ENCODE measurements at regions not wholly inside any gene's neighbourhood (a gene's known extent, or its start where the extent isn't known, plus 50 kb on each side); places are given as distances from the start of the nearest gene placed in this dataset.
"Not testable (repeated sequence)": the region's sequence is repeated elsewhere in the genome, so short reads cannot be mapped to it uniquely, and the experiment has no call there.

- Histone ChIP-seq H3K36me3 (no peaks in the 10 kb centered on the region), H4K20me1 (no peaks in the 10 kb centered on the region), H3K9me3 (replicated peaks in 1 of 11) (peaks cover 0 to 15% (median 0%) of the 10 kb centered on the region in 11 experiments; a peak in 3 of 22 replicates), H3K9ac (no peak overlapping the region), H3K27me3 (no peaks in the 10 kb centered on the region), H3K4me2 (no peak overlapping the region), H3K27ac (no peak overlapping the region), H3K4me3 (no peak overlapping the region), H3K4me1 (no peaks in the 10 kb centered on the region)
- no peak for TF ChIP-seq Cebpa-rat (IDR thresholded peaks at IDR 0.05)
Measured at GRCh38 chr5:105088961-105089360, 1526.4 kb upstream of the NUDT12 start.

GRCh38 chr5:105088102-105088501, 1525.5 kb upstream of the NUDT12 start:
- no peak overlapping the region for H3K4me3 ChIP-seq
- no peak overlapping the region for H3K4me2 ChIP-seq
- H4K20me1 ChIP-seq = no peaks in the 10 kb centered on the region
- peaks cover 0 to 15% (median 0%) of the 10 kb centered on the region in 11 experiments; a peak in 1 of 22 replicates for H3K9me3 ChIP-seq (replicated peaks in 1 of 11)
- H3K4me1 ChIP-seq = no peaks in the 10 kb centered on the region
- no peaks in the 10 kb centered on the region for H3K27me3 ChIP-seq
- no peak overlapping the region for H3K27ac ChIP-seq
- TF ChIP-seq Cebpa-rat (IDR thresholded peaks at IDR 0.05) = no peak
- no peak overlapping the region for H3K9ac ChIP-seq
- H3K36me3 ChIP-seq = no peaks in the 10 kb centered on the region

GRCh38 chr5:105057893-105058292, 1495.3 kb upstream of the NUDT12 start:
- Histone ChIP-seq H4K20me1 (no peaks in the 10 kb centered on the region), H3K36me3 (no peaks in the 10 kb centered on the region; a peak in 1 of 22 replicates), H3K27ac (no peak overlapping the region), H3K27me3 (no peaks in the 10 kb centered on the region), H3K4me1 (no peaks in the 10 kb centered on the region), H3K9me3 (replicated peaks in 1 of 11) (peaks cover 27 to 34% (median 29%) of the 10 kb centered on the region in 11 experiments), H3K4me3 (no peak overlapping the region), H3K9ac (no peak overlapping the region), H3K4me2 (no peak overlapping the region)
- TF ChIP-seq Cebpa-rat (IDR thresholded peaks at IDR 0.05) = no peak

GRCh38 chr5:105057001-105057436, 1494.4 kb upstream of the NUDT12 start:
- Histone ChIP-seq H3K9ac (no peak overlapping the region), H3K9me3 (replicated peaks in 1 of 11) (peaks cover 27 to 34% (median 29%) of the 10 kb centered on the region in 11 experiments), H3K4me3 (no peak overlapping the region; a peak in 1 of 20 replicates), H3K36me3 (no peaks in the 10 kb centered on the region; a peak in 1 of 22 replicates), H3K27me3 (no peaks in the 10 kb centered on the region), H3K27ac (no peak overlapping the region), H4K20me1 (no peaks in the 10 kb centered on the region), H3K4me1 (no peaks in the 10 kb centered on the region), H3K4me2 (no peak overlapping the region)
- TF ChIP-seq Cebpa-rat (IDR thresholded peaks at IDR 0.05) = no peak

GRCh38 chr5:105054406-105054805, 1491.8 kb upstream of the NUDT12 start:
- Histone ChIP-seq H3K4me3 (no peak overlapping the region), H3K27me3 (no peaks in the 10 kb centered on the region), H3K4me1 (no peaks in the 10 kb centered on the region), H4K20me1 (no peaks in the 10 kb centered on the region), H3K27ac (no peak overlapping the region), H3K36me3 (no peaks in the 10 kb centered on the region; a peak in 1 of 22 replicates), H3K4me2 (no peak overlapping the region), H3K9me3 (replicated peaks in 1 of 11) (peaks cover 27 to 35% (median 29%) of the 10 kb centered on the region in 11 experiments), H3K9ac (no peak overlapping the region)
- no peak for TF ChIP-seq Cebpa-rat (IDR thresholded peaks at IDR 0.05)

- no peaks in the 10 kb centered on the region for H4K20me1 ChIP-seq
- H3K9ac ChIP-seq = no peak overlapping the region
- TF ChIP-seq Cebpa-rat (IDR thresholded peaks at IDR 0.05) = no peak
- H3K27ac ChIP-seq = no peak overlapping the region
- H3K36me3 ChIP-seq = no peaks in the 10 kb centered on the region
- H3K4me3 ChIP-seq = no peak overlapping the region
- H3K27me3 ChIP-seq = no peaks in the 10 kb centered on the region
- no peaks in the 10 kb centered on the region for H3K9me3 ChIP-seq (replicated peaks in 1 of 11)
- H3K4me1 ChIP-seq = peaks cover 0 to 18% (median 0%) of the 10 kb centered on the region in 10 experiments; a peak in 4 of 20 replicates
- no peak overlapping the region for H3K4me2 ChIP-seq
Measured at GRCh38 chr5:105042623-105043022, 1480.0 kb upstream of the NUDT12 start.

GRCh38 chr5:105036814-105037213, 1474.2 kb upstream of the NUDT12 start:
- H3K4me3 ChIP-seq, H3K27me3 ChIP-seq, H4K20me1 ChIP-seq, H3K36me3 ChIP-seq, H3K27ac ChIP-seq, H3K9ac ChIP-seq, H3K4me2 ChIP-seq: not testable (repeated sequence)
- peaks cover 0 to 20% (median 0%) of the 10 kb centered on the region in 10 experiments; a peak in 4 of 20 replicates for H3K4me1 ChIP-seq
- H3K9me3 ChIP-seq (replicated peaks in 1 of 11) = peaks cover 0 to 28% (median 5%) of the 10 kb centered on the region in 11 experiments; a peak in 10 of 22 replicates

- no peaks in the 10 kb centered on the region for H3K27me3 ChIP-seq
- peaks cover 0 to 28% (median 0%) of the 10 kb centered on the region in 10 experiments; a peak in 4 of 20 replicates for H3K4me1 ChIP-seq
- no peak overlapping the region for H3K4me3 ChIP-seq
- H3K36me3 ChIP-seq = no peaks in the 10 kb centered on the region
- H3K27ac ChIP-seq = no peak overlapping the region
- H3K4me2 ChIP-seq = no peak overlapping the region
- no peak overlapping the region for H3K9ac ChIP-seq
- no peaks in the 10 kb centered on the region for H4K20me1 ChIP-seq
- TF ChIP-seq Cebpa-rat (IDR thresholded peaks at IDR 0.05) = no peak
- H3K9me3 ChIP-seq (replicated peaks in 1 of 11) = peaks cover 0 to 28% (median 5%) of the 10 kb centered on the region in 11 experiments; a peak in 10 of 22 replicates
Measured at GRCh38 chr5:105034401-105034763, 1471.8 kb upstream of the NUDT12 start.

- no peaks in the 10 kb centered on the region for H4K20me1 ChIP-seq
- H3K9ac ChIP-seq = no peak overlapping the region
- no peak overlapping the region for H3K4me3 ChIP-seq
- H3K4me1 ChIP-seq = peaks cover 0 to 22% (median 0%) of the 10 kb centered on the region in 10 experiments; a peak in 4 of 20 replicates
- no peak overlapping the region for H3K4me2 ChIP-seq
- H3K27ac ChIP-seq = no peak overlapping the region
- TF ChIP-seq Cebpa-rat (IDR thresholded peaks at IDR 0.05) = no peak
- H3K36me3 ChIP-seq = no peaks in the 10 kb centered on the region
- peaks cover 0 to 28% (median 5%) of the 10 kb centered on the region in 11 experiments; a peak in 10 of 22 replicates for H3K9me3 ChIP-seq (replicated peaks in 1 of 11)
- no peaks in the 10 kb centered on the region for H3K27me3 ChIP-seq
Measured at GRCh38 chr5:105033637-105034400, 1471.2 kb upstream of the NUDT12 start.

- peaks cover 0 to 13% (median 0%) of the 10 kb centered on the region in 10 experiments; a peak in 3 of 20 replicates for H3K4me1 ChIP-seq
- H3K4me3 ChIP-seq = no peak overlapping the region
- H3K9me3 ChIP-seq (replicated peaks in 1 of 11) = peaks cover 0 to 28% (median 5%) of the 10 kb centered on the region in 11 experiments; a peak in 10 of 22 replicates
- no peaks in the 10 kb centered on the region for H3K36me3 ChIP-seq
- TF ChIP-seq Cebpa-rat (IDR thresholded peaks at IDR 0.05) = no peak
- no peak overlapping the region for H3K4me2 ChIP-seq
- no peaks in the 10 kb centered on the region for H4K20me1 ChIP-seq
- no peak overlapping the region for H3K9ac ChIP-seq
- H3K27ac ChIP-seq = no peak overlapping the region
- no peaks in the 10 kb centered on the region for H3K27me3 ChIP-seq
Measured at GRCh38 chr5:105032917-105033316, 1470.3 kb upstream of the NUDT12 start.
